Nephron progenitor cell (in vitro differentiated cells): ENCODE measurements at regions not wholly inside any gene's neighbourhood (a gene's known extent, or its start where the extent isn't known, plus 50 kb on each side); places are given as distances from the start of the nearest gene placed in this dataset.

Experiments
- DNase-seq: peaks from one replicate; pipeline ENCODE4 v3.0.0; 2021
- H3K27ac Mint-ChIP-seq: 2 replicates; pipeline ENCODE4 v1.8.0; 2021; ENCODE audit warnings: mild to moderate bottlenecking, moderate library complexity, mixed read lengths
- H3K27me3 Mint-ChIP-seq: 2 replicates; pipeline ENCODE4 v1.8.0; 2021; ENCODE audit warnings: mild to moderate bottlenecking, low read depth, mixed read lengths; ENCODE audit not compliant: poor library complexity
- H3K36me3 Mint-ChIP-seq: 2 replicates; pipeline ENCODE4 v1.8.0; 2021; ENCODE audit warnings: low read depth, mixed read lengths
- H3K4me1 Mint-ChIP-seq: 2 replicates; pipeline ENCODE4 v1.8.0; 2021; ENCODE audit warnings: mixed read lengths
- H3K4me3 Mint-ChIP-seq: 2 replicates; pipeline ENCODE4 v1.8.0; 2021; ENCODE audit warnings: mild to moderate bottlenecking, moderate library complexity, mixed read lengths
- H3K9me3 Mint-ChIP-seq: 2 replicates; pipeline ENCODE4 v1.8.0; 2021; ENCODE audit warnings: mild to moderate bottlenecking, moderate library complexity, mixed read lengths
- CTCF ChIP-seq: fragments of 200-600 bp; sonication (generic); IDR thresholded peaks from 2 replicates; pipeline ENCODE4 v1.5.0; 2021; ENCODE audit warnings: antibody characterized with exemption

GRCh38 chr7:46996972-46997371, 584.9 kb downstream of the TNS3 start:
- no peaks in the 10 kb centered on the region for H3K36me3 Mint-ChIP-seq
- no peak overlapping the region for H3K27ac Mint-ChIP-seq
- no peak for DNase-seq
- H3K27me3 Mint-ChIP-seq: peaks cover 3% of the 10 kb centered on the region
- TF ChIP-seq CTCF: no peak
- no peak overlapping the region for H3K4me3 Mint-ChIP-seq
- H3K4me1 Mint-ChIP-seq: no peaks in the 10 kb centered on the region
- no peaks in the 10 kb centered on the region for H3K9me3 Mint-ChIP-seq

GRCh38 chr7:46993396-46993795, 588.5 kb downstream of the TNS3 start:
- Mint-ChIP-seq H3K9me3 (no peaks in the 10 kb centered on the region), H3K27me3 (peaks cover 7% of the 10 kb centered on the region), H3K36me3 (no peaks in the 10 kb centered on the region), H3K27ac (no peak overlapping the region), H3K4me3 (no peak overlapping the region), H3K4me1 (no peaks in the 10 kb centered on the region)
- no peak for TF ChIP-seq CTCF
- no peak for DNase-seq

- no peak for DNase-seq
- H3K36me3 Mint-ChIP-seq: no peaks in the 10 kb centered on the region
- no peak for TF ChIP-seq CTCF
- no peak overlapping the region for H3K27ac Mint-ChIP-seq
- no peaks in the 10 kb centered on the region for H3K4me1 Mint-ChIP-seq
- H3K9me3 Mint-ChIP-seq: peaks cover 2% of the 10 kb centered on the region
- peaks cover 10% of the 10 kb centered on the region for H3K27me3 Mint-ChIP-seq
- no peak overlapping the region for H3K4me3 Mint-ChIP-seq
Measured at GRCh38 chr7:46990761-46991160, 591.1 kb downstream of the TNS3 start.

GRCh38 chr7:46989247-46989646, 592.7 kb downstream of the TNS3 start:
- Mint-ChIP-seq H3K4me1 (no peaks in the 10 kb centered on the region), H3K27ac (no peak overlapping the region), H3K9me3 (peaks cover 11% of the 10 kb centered on the region), H3K27me3 (peaks cover 9% of the 10 kb centered on the region), H3K4me3 (no peak overlapping the region), H3K36me3 (peaks cover 6% of the 10 kb centered on the region)
- DNase-seq: no peak
- TF ChIP-seq CTCF: no peak

- peak overlapping the region; percentile 65 for H3K27ac Mint-ChIP-seq
- H3K9me3 Mint-ChIP-seq: peaks cover 17% of the 10 kb centered on the region
- peaks cover 32% of the 10 kb centered on the region for H3K4me1 Mint-ChIP-seq
- no peak overlapping the region for H3K4me3 Mint-ChIP-seq
- DNase-seq: no peak
- no peak for TF ChIP-seq CTCF
- H3K36me3 Mint-ChIP-seq: peaks cover 11% of the 10 kb centered on the region
- H3K27me3 Mint-ChIP-seq: peaks cover 13% of the 10 kb centered on the region
Measured at GRCh38 chr7:46982928-46983327, 599.0 kb downstream of the TNS3 start.

- Mint-ChIP-seq H3K9me3 (peaks cover 6% of the 10 kb centered on the region), H3K27me3 (peaks cover 8% of the 10 kb centered on the region), H3K36me3 (peaks cover 5% of the 10 kb centered on the region), H3K4me3 (no peak overlapping the region), H3K27ac (no peak overlapping the region), H3K4me1 (peaks cover 32% of the 10 kb centered on the region)
- TF ChIP-seq CTCF: no peak
- DNase-seq: no peak
Measured at GRCh38 chr7:46979439-46979838, 602.5 kb downstream of the TNS3 start.
